ENCODE measurements at regions not wholly inside any gene's neighbourhood (a gene's known extent, or its start where the extent isn't known, plus 50 kb on each side); places are given as distances from the start of the nearest gene placed in this dataset.

DNA sequence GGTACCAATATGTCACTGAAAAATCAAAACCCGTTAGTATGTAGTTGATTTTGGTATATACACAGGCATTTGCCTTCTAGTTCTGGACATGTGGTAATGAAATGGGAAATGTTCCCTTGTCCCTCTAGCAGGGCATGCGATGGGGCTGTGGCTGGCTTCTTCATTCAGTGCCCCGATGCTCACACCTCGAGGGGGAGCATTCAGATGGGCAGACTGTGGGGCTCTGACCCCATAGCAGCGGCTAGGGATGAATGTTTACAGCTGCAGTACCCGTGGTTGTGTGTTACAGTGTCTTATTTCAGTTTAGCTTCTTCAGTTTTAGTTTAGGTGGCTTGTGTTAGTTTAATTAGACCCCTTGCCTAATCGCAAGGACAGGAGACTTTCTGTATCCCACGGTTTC, 1741.0 kb upstream of the PCDH10 start:
- TF ChIP-seq, protein P1, sequence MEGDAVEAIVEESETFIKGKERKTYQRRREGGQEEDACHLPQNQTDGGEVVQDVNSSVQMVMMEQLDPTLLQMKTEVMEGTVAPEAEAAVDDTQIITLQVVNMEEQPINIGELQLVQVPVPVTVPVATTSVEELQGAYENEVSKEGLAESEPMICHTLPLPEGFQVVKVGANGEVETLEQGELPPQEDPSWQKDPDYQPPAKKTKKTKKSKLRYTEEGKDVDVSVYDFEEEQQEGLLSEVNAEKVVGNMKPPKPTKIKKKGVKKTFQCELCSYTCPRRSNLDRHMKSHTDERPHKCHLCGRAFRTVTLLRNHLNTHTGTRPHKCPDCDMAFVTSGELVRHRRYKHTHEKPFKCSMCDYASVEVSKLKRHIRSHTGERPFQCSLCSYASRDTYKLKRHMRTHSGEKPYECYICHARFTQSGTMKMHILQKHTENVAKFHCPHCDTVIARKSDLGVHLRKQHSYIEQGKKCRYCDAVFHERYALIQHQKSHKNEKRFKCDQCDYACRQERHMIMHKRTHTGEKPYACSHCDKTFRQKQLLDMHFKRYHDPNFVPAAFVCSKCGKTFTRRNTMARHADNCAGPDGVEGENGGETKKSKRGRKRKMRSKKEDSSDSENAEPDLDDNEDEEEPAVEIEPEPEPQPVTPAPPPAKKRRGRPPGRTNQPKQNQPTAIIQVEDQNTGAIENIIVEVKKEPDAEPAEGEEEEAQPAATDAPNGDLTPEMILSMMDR (IDR thresholded peaks at IDR 0.05): no peak
- TF ChIP-seq POLR2A (IDR thresholded peaks at IDR 0.05): no peak

DNA sequence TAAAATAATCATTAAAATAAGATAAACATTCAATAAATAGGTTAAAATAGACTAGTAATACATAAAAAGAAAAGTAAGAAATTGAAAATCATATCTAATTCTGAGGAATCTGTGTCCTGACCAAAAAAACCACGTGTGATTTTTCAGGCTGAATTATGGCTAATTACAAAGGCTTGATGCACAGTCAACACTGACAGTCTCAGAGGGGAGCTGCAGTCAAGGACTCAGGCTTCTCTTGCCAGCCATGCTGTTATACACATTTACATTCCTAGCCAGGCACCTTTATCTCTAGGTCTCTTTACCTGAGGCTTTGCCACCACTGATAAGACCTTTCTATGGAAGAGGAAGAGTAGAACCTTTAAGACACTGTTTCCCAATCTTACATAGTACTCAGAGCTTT, 1737.7 kb upstream of the PCDH10 start:
- Histone ChIP-seq H3K4me1 (no peaks in the 10 kb centered on the region), H3K27me3 (no peaks in the 10 kb centered on the region), H3K27ac (no peak overlapping the region), H3K9me3 (no peaks in the 10 kb centered on the region), H3K4me3 (no peak overlapping the region), H3K36me3 (no peaks in the 10 kb centered on the region)
- no peak for DNase-seq
- intact Hi-C loops (cut with DNase I): no loop called here
- WGBS, 2 donors: 57 to 89% methylated on average over 1 of the region's 1 CpG
- no peak for TF ChIP-seq POLR2A (IDR thresholded peaks at IDR 0.05)
- TF ChIP-seq, protein P1 (IDR thresholded peaks at IDR 0.05): no peak

More for the DNA sequence above, 1741.0 kb upstream of the PCDH10 start:
- no peak for DNase-seq
- WGBS, 2 donors: 58 to 80% methylated on average over 4 to 7 of the region's 8 CpGs
- H3K27ac ChIP-seq: no peak overlapping the region
- H3K9me3 ChIP-seq: peaks cover 0 to under 1% (median 0%) of the 10 kb centered on the region in 3 donors
- H3K36me3 ChIP-seq: no peaks in the 10 kb centered on the region
- H3K27me3 ChIP-seq: no peaks in the 10 kb centered on the region
- no peak overlapping the region for H3K4me3 ChIP-seq
- no peaks in the 10 kb centered on the region for H3K4me1 ChIP-seq
- intact Hi-C loops (cut with DNase I): no loop called here

DNA sequence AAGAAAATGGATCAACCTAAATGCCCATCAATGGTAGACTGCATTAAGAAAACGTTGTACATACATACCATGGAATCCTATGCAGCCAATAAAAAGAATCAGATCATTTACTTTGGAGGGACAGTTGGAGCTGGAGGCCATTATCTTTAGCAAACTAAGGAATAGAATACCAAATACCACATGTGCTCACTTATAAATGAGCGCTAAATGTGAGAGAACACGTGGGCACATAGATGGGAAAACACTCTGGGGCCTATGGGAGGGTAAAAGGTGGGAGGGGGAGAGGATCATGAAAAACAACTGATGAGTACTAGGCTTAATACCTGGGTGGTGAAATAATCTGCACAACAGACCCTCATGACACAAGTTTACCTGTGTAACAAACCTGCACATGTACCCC, 1729.9 kb upstream of the PCDH10 start:
- intact Hi-C loops (cut with DNase I): no loop called here
- 66% methylated on average over 3 of the region's 3 CpGs for WGBS, 2 donors
- Histone ChIP-seq H3K4me3 (no peak overlapping the region), H3K27me3 (no peaks in the 10 kb centered on the region), H3K9me3 (no peaks in the 10 kb centered on the region), H3K4me1 (no peaks in the 10 kb centered on the region), H3K27ac (no peak overlapping the region), H3K36me3 (no peaks in the 10 kb centered on the region)
- TF ChIP-seq, protein P1 (IDR thresholded peaks at IDR 0.05): no peak
- no peak for TF ChIP-seq POLR2A (IDR thresholded peaks at IDR 0.05)
- no peak for DNase-seq

DNA sequence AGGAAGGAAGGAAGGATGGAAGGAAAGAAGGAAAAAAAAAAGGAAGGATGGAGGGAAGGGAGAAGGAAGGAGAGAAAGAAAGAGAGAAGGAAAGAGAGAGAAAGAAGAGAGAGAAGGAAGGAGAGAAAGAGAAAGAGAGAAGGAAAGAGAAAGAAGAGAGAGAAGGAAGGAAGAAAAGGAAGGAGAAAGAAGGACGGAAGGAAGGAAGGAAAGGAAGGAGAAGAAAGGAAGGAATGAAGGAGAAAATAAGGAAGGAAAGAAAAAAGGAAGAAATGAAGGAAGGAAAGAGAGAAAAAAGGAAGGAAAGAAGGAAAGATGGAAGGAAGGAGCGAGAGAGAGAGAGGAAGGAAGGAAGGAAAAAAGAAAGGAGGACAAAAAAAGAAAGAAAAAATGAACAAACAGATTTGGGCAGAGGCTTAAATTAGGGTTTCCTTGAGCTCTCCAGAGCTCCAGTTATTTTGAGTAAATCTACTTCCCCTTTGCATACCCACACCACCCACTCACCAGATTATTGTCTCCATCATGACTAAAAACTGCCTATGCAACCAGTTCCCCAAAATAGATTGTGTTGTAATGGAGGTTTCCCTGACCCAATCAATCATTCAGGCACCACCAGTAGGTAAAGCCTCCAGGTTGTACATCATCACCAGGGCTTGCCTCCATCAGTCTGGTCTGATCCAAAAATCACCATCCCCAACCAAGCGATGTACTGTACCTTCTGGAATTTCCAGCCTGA, 1722.9 kb upstream of the PCDH10 start:
- intact Hi-C loops (cut with DNase I): no loop called here
- H3K4me1 ChIP-seq: no peaks in the 10 kb centered on the region
- no peak overlapping the region for H3K4me3 ChIP-seq
- no peaks in the 10 kb centered on the region for H3K27me3 ChIP-seq
- no peaks in the 10 kb centered on the region for H3K9me3 ChIP-seq
- no peak overlapping the region for H3K27ac ChIP-seq
- WGBS, 2 donors: 82 to 90% methylated on average over 3 of the region's 3 CpGs
- TF ChIP-seq, protein P1 (IDR thresholded peaks at IDR 0.05): no peak
- TF ChIP-seq POLR2A (IDR thresholded peaks at IDR 0.05): no peak
- no peaks in the 10 kb centered on the region for H3K36me3 ChIP-seq
- DNase-seq: no peak

DNA sequence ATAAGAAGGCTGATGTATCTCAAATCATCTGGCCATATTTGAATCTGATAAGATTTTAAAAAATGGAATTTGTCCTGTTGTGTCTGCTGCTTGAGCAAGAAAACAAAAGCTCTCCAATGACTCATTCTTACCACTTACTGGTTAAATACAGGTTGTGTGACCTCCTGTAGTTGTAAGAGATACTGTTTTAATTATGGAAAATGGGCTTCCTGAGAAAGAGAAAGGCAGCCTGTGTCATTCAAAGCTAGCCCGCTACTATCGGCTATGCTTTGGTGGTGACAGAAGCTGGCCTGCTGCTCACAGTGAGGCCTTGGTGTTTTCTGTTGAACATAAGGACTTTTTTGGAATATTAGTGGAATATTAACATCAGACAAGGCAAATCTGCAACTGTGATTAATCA, 1722.1 kb upstream of the PCDH10 start:
- Histone ChIP-seq H3K4me1 (no peaks in the 10 kb centered on the region), H3K4me3 (no peak overlapping the region), H3K9me3 (no peaks in the 10 kb centered on the region), H3K27ac (no peak overlapping the region), H3K36me3 (no peaks in the 10 kb centered on the region), H3K27me3 (no peaks in the 10 kb centered on the region)
- TF ChIP-seq POLR2A (IDR thresholded peaks at IDR 0.05): no peak
- TF ChIP-seq, protein P1 (IDR thresholded peaks at IDR 0.05): no peak
- intact Hi-C loops (cut with DNase I): no loop called here
- no peak for DNase-seq
- 78 to 92% methylated on average over 2 of the region's 2 CpGs for WGBS, 2 donors
